HepG2 (cell line): ENCODE measurements at regions not wholly inside any gene's neighbourhood (a gene's known extent, or its start where the extent isn't known, plus 50 kb on each side); places are given as distances from the start of the nearest gene placed in this dataset.

ENCODE experiments used
- ATAC-seq: fragments of 200-7000 bp; cut with Tn5 transposase; 3 replicates; pipeline ENCODE4 v1.9.1; 2020; ENCODE audit warnings: mild to moderate bottlenecking, moderate library complexity
- BruUV-seq: library from RNA; stranded (reverse); fragments of 400-500 nt; replicated peaks from 2 replicates; lab custom pipeline; 2021; lab: Mats Ljungman, UMichigan
- CTCF ChIA-PET: fragments of 300-600 bp; formaldehyde crosslinking; extraction: SDS; loops from one replicate; lab custom pipeline; 2021; ENCODE audit warnings: low total read pairs, inconsistent platforms, low intra/inter-chr PET ratio; lab: Yijun Ruan, JAX
- POLR2A ChIA-PET: fragments of 350-600 bp; sonication (Branson Sonifier 250); formaldehyde crosslinking; loops from one replicate; lab custom pipeline; 2020; ENCODE audit warnings: antibody characterized with exemption, inconsistent platforms; lab: Yijun Ruan, JAX
- DNase-seq: peaks from one replicate; pipeline ENCODE4 v3.0.0-alpha.2; 2015; ENCODE audit warnings: low spot score
- FAIRE-seq: peaks from 3 replicates; lab custom pipeline; 2011; peaks lifted over from hg19 to GRCh38; lab: Jason Lieb, UNC
- H2AFZ ChIP-seq: one replicate; pipeline ENCODE4 v1.6.1; 2011; ENCODE audit warnings: low read length, inconsistent platforms
- H3K27ac ChIP-seq: fragments of 300-600 bp; 3 replicates; pipeline ENCODE4 v1.8.0; 2011; ENCODE audit warnings: mixed run types, mild to moderate bottlenecking, mixed read lengths, low read length, inconsistent platforms; ENCODE audit not compliant: insufficient read depth; ENCODE audit errors: extremely low read length
- H3K27me3 ChIP-seq, 2 experiments: fragments of 200-600 bp in 1 of 2; 2 replicates in 1 of 2; 3 replicates in 1 of 2; pipeline versions ENCODE4 v1.6.0 to v1.8.0; 2011; ENCODE audit warnings: low read length in 2 of 2, mild to moderate bottlenecking in 2 of 2, moderate library complexity in 2 of 2, inconsistent platforms in 1 of 2; ENCODE audit not compliant: insufficient read depth in 2 of 2, control insufficient read depth in 1 of 2
- H3K36me3 ChIP-seq, 2 experiments: fragments of 200-600 bp in 1 of 2; replicated peaks in 1 of 2; 2 replicates in 1 of 2; 3 replicates in 1 of 2; pipeline versions ENCODE4 v1.5.1 to v1.8.0; 2011; ENCODE audit warnings: low read length in 2 of 2, inconsistent platforms in 1 of 2; ENCODE audit not compliant: insufficient read depth in 2 of 2, control insufficient read depth in 1 of 2
- H3K4me1 ChIP-seq: 2 replicates; pipeline ENCODE4 v1.5.1; 2012; ENCODE audit warnings: low read length, inconsistent platforms; ENCODE audit not compliant: insufficient read depth
- H3K4me2 ChIP-seq: 2 replicates; pipeline ENCODE4 v1.6.0; 2011; ENCODE audit warnings: low read depth, low read length, inconsistent platforms
- H3K4me3 ChIP-seq, 3 experiments: fragments of 200-600 bp in 1 of 3; sonication (generic), shearing (Covaris generic) in 1 of 3; replicated peaks in 1 of 3; 2 replicates each; pipeline ENCODE4 v1.5.1; 2011 to 2016; ENCODE audit warnings: low read length in 3 of 3, inconsistent platforms in 2 of 3, low read depth in 2 of 3, mild to moderate bottlenecking in 2 of 3, control low read depth in 1 of 3, mixed read lengths in 1 of 3; ENCODE audit not compliant: insufficient read depth in 1 of 3
- H3K79me2 ChIP-seq: one replicate; pipeline ENCODE4 v1.6.1; 2011; ENCODE audit warnings: low read length, inconsistent platforms; ENCODE audit not compliant: insufficient read depth
- H3K9ac ChIP-seq: 2 replicates; pipeline ENCODE4 v1.6.0; 2011; ENCODE audit warnings: mild to moderate bottlenecking, low read depth, low read length, inconsistent platforms; ENCODE audit not compliant: insufficient read depth
- H3K9me3 ChIP-seq: 2 replicates; pipeline ENCODE4 v1.5.1; 2012; ENCODE audit warnings: mild to moderate bottlenecking, low read length
- H4K20me1 ChIP-seq: 2 replicates; pipeline ENCODE4 v1.6.0; 2011; ENCODE audit warnings: inconsistent platforms, mild to moderate bottlenecking, low read length, moderate library complexity; ENCODE audit not compliant: insufficient read depth
- ARNT2 ChIP-seq: sonication (generic); formaldehyde crosslinking; IDR thresholded peaks from 2 replicates; pipeline ENCODE4 v1.8.0; 2022; ENCODE audit warnings: mild to moderate bottlenecking, low read depth, missing genetic modification reagents, moderate library complexity
- CHD2 ChIP-seq: IDR thresholded peaks from 2 replicates; pipeline ENCODE4 v1.6.1; 2011; ENCODE audit warnings: low read depth, low read length, improper control_type of control experiment
- EHMT2 ChIP-seq: fragments of 200-600 bp; sonication (generic); IDR thresholded peaks from 2 replicates; pipeline ENCODE4 v1.7.0; 2017; ENCODE audit warnings: antibody characterized with exemption, low read depth, low read length, borderline replicate concordance
- EP300 ChIP-seq, 3 experiments: sonication (generic) in 1 of 3; formaldehyde crosslinking in 1 of 3; IDR thresholded peaks; 2 replicates each; pipeline versions ENCODE4 v1.5.1 to v1.6.1; 2011 to 2020; ENCODE audit warnings: low read depth in 2 of 3, low read length in 2 of 3, borderline replicate concordance in 1 of 3, improper control_type of control experiment in 1 of 3, mild to moderate bottlenecking in 1 of 3, missing genetic modification reagents in 1 of 3, moderate library complexity in 1 of 3
- KDM2A ChIP-seq: sonication (generic); formaldehyde crosslinking; IDR thresholded peaks from 2 replicates; pipeline ENCODE4 v1.4.0; 2020; ENCODE audit warnings: low read depth, missing genetic modification reagents, borderline replicate concordance
- KDM3A ChIP-seq: IDR thresholded peaks from 2 replicates; pipeline ENCODE4 v1.6.1; 2018; ENCODE audit warnings: low read depth, missing compliant biosample characterization
- SALL1 ChIP-seq: sonication (generic); formaldehyde crosslinking; IDR thresholded peaks from 2 replicates; pipeline ENCODE4 v1.8.0; 2022; ENCODE audit warnings: mild to moderate bottlenecking, missing genetic modification reagents
- SP2 ChIP-seq: sonication (generic); formaldehyde crosslinking; IDR thresholded peaks from 2 replicates; pipeline ENCODE4 v1.5.1; 2020; ENCODE audit warnings: mild to moderate bottlenecking, missing genetic modification reagents
- YEATS4 ChIP-seq: sonication (generic); formaldehyde crosslinking; IDR thresholded peaks from 2 replicates; pipeline ENCODE4 v1.4.0; 2020; ENCODE audit warnings: missing genetic modification reagents, borderline replicate concordance
- ZMYM3 ChIP-seq: sonication (generic); formaldehyde crosslinking; IDR thresholded peaks from 2 replicates; pipeline ENCODE4 v1.5.1; 2020; ENCODE audit warnings: mild to moderate bottlenecking, missing genetic modification reagents
- ZNF350 ChIP-seq: sonication (generic); formaldehyde crosslinking; IDR thresholded peaks from 2 replicates; pipeline ENCODE4 v1.4.0; 2020; ENCODE audit warnings: mild to moderate bottlenecking, low read depth, missing genetic modification reagents, borderline replicate concordance
- ZNF569 ChIP-seq: sonication (generic); formaldehyde crosslinking; IDR thresholded peaks from 2 replicates; pipeline ENCODE4 v1.5.0; 2020; ENCODE audit warnings: mild to moderate bottlenecking, missing genetic modification reagents, moderate library complexity, borderline replicate concordance
- WGBS: methylation state at CpG from one replicate; pipeline ENCODE4 v1.1.6; 2017; ENCODE audit warnings: low lambda C conversion rate; 5-methylcytosine and 5-hydroxymethylcytosine counted together
- in situ Hi-C: cut with HindIII; loops from 2 replicates; pipeline ENCODE4 v1.10.0; 2017; ENCODE audit warnings: low pct_unique_long_range_greater_than_20kb; ENCODE audit not compliant: extremely low pct_ligation_motif_present
- intact Hi-C: fragments of 100-400 bp; cut with micrococcal nuclease; formaldehyde crosslinking; loops from one replicate; pipeline ENCODE4 v1.10.0; 2022; ENCODE audit not compliant: unreplicated experiment
- TF ChIP-seq, protein P1 (sequence below): sonication (generic); formaldehyde crosslinking; IDR thresholded peaks from 2 replicates; pipeline ENCODE4 v1.8.1; 2023; ENCODE audit warnings: missing genetic modification reagents, inconsistent platforms, borderline replicate concordance
- TF ChIP-seq, protein P2 (sequence below): sonication (generic); formaldehyde crosslinking; IDR thresholded peaks from 2 replicates; pipeline ENCODE4 v1.8.0; 2022; ENCODE audit warnings: mild to moderate bottlenecking, missing genetic modification reagents, borderline replicate concordance

DNA sequence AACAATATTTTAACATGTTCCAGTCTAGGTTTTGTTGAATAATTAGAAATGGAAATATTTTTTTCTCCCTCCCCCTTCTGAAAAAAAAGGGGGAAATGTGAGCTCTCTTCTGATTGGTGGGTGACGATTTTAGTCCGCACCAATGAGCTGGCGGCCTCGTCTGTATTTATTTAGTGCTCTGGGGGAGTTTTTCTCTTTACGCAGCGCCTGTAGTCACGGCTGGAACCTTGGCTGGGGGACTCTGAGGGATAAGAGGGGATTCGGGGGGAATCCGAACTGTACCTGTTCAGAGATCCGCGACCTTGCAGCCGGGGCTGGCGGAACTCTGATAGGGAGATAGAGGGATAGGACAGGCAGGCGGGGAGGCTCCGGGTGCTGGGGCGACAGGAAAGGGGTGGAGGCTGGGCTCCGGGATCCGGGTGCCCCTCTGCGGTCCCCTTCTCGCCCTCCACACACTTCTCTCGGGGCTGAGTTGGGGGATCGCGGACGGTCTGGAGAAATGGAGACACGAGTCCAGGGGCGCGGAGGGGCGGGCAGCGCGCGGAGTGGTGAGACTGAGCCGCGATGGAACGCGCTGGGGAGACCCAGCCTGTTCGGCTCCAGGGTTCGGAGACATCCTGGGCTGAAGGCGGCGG, 99.7 kb upstream of the HSD17B12 start:
- intact Hi-C loops: no loop called here
- CTCF ChIA-PET: no interaction called here
- Histone ChIP-seq H3K4me2 (no peak overlapping the region), H3K4me1 (no peaks in the 10 kb centered on the region), H3K4me3 (no peak overlapping the region), H3K27ac (no peak overlapping the region), H3K9ac (no peak overlapping the region)
- 40% methylated on average over 33 of the region's 39 CpGs for WGBS
- no peak for DNase-seq
- POLR2A ChIA-PET: no interaction called here
- TF ChIP-seq EHMT2: no peak
- TF ChIP-seq KDM2A (CRISPR knock-in tag): no peak
- TF ChIP-seq EP300 (IDR thresholded peaks at IDR 0.05; ENCODE audit: low read depth in 2 of 2, low read length in 2 of 2): no peak
- TF ChIP-seq EP300 (CRISPR knock-in tag; IDR thresholded peaks at IDR 0.05; ENCODE audit: borderline replicate concordance): no peak
- no peak for TF ChIP-seq ZNF350 (CRISPR knock-in tag)
- TF ChIP-seq, all 625 proteins: peak for 0
- Histone ChIP-seq H3K9me3 (no peaks in the 10 kb centered on the region), H3K79me2 (no peaks in the 10 kb centered on the region), H4K20me1 (peaks cover 4% of the 10 kb centered on the region; the same call in 1 of the 2 replicates), H3K36me3 (no peaks in the 10 kb centered on the region), H3K27me3 (peaks cover 7 to 82% of the 10 kb centered on the region in 2 experiments), H2AFZ (no peak overlapping the region)
- BruUV-seq: no TSS peak
- no peak for FAIRE-seq
- ATAC-seq: no peak
- in situ Hi-C loops: loop anchor here (10.0 kb wide), 1 partner anchor 64 kb away; no protein-coding TSS in a partner anchor

DNA sequence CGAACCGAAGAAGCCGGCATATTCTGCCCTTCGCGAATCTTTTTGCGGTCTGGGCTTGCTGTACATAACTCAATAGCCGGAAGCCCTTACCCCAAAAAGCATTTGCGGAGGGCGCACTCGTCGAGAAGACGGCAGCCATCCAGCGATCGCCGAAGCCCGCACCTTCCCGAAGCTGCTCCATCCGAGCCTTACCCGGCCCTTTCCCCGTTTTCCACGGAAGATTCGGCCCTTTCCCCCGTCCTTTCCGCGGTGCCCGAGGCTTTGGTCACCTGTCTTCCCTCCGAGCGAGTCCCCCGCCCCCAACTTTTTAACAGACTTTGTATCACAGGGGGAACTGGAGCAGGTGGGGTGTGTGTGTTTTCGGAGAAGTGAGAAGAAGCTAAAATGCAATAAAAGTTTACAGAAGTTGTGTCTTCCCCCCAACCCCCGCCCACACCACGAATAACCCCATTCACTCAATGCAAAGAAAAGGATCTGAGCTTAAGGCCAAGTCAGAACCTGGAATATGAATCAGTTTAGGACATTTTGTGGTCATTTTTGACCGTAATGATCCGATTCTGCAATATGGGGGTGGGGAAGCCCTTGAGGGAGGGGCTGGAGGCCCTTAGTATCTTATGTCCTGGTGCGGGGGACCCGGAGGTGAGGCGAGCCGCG, 99.0 kb upstream of the HSD17B12 start:
- in situ Hi-C loops: loop anchor here (10.0 kb wide), 1 partner anchor 63 kb away; no protein-coding TSS in a partner anchor
- ChIA-PET CTCF (no interaction called here), POLR2A (no interaction called here)

More for the DNA sequence above, 99.0 kb upstream of the HSD17B12 start:
- Histone ChIP-seq H3K27ac (no peak overlapping the region), H3K79me2 (no peaks in the 10 kb centered on the region), H3K4me3 (no peak overlapping the region), H3K9me3 (no peaks in the 10 kb centered on the region), H3K9ac (no peak overlapping the region), H3K27me3 (peaks cover 7 to 76% of the 10 kb centered on the region in 2 experiments), H3K4me1 (no peaks in the 10 kb centered on the region), H3K4me2 (no peak overlapping the region), H4K20me1 (peaks cover 4% of the 10 kb centered on the region; the same call in 1 of the 2 replicates), H2AFZ (no peak overlapping the region), H3K36me3 (no peaks in the 10 kb centered on the region)
- ATAC-seq (no peak), FAIRE-seq (no peak), DNase-seq (no peak)
- intact Hi-C loops: no loop called here
- BruUV-seq: no TSS peak
- WGBS: 31% methylated on average over 28 of the region's 39 CpGs
- TF ChIP-seq KDM3A (no peak), ZMYM3 (no peak), ARNT2 (CRISPR knock-in tag) (no peak), SALL1 (CRISPR knock-in tag) (no peak), YEATS4 (CRISPR knock-in tag) (no peak), SP2 (CRISPR knock-in tag) (no peak), CHD2 (no peak), ZNF569 (no peak)
- TF ChIP-seq, protein P1, sequence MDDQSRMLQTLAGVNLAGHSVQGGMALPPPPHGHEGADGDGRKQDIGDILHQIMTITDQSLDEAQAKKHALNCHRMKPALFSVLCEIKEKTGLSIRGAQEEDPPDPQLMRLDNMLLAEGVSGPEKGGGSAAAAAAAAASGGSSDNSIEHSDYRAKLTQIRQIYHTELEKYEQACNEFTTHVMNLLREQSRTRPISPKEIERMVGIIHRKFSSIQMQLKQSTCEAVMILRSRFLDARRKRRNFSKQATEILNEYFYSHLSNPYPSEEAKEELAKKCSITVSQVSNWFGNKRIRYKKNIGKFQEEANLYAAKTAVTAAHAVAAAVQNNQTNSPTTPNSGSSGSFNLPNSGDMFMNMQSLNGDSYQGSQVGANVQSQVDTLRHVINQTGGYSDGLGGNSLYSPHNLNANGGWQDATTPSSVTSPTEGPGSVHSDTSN: no peak
- TF ChIP-seq, protein P2, sequence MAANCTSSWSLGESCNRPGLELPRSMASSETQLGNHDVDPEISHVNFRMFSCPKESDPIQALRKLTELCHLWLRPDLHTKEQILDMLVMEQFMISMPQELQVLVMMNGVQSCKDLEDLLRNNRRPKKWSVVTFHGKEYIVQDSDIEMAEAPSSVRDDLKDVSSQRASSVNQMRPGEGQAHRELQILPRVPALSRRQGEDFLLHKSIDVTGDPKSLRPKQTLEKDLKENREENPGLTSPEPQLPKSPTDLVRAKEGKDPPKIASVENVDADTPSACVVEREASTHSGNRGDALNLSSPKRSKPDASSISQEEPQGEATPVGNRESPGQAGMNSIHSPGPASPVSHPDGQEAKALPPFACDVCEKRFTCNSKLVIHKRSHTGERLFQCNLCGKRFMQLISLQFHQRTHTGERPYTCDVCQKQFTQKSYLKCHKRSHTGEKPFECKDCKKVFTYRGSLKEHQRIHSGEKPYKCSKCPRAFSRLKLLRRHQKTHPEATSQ (CRISPR knock-in tag): no peak
